ENCODE measurements at regions not wholly inside any gene's neighbourhood (a gene's known extent, or its start where the extent isn't known, plus 50 kb on each side); places are given as distances from the start of the nearest gene placed in this dataset.

DNA sequence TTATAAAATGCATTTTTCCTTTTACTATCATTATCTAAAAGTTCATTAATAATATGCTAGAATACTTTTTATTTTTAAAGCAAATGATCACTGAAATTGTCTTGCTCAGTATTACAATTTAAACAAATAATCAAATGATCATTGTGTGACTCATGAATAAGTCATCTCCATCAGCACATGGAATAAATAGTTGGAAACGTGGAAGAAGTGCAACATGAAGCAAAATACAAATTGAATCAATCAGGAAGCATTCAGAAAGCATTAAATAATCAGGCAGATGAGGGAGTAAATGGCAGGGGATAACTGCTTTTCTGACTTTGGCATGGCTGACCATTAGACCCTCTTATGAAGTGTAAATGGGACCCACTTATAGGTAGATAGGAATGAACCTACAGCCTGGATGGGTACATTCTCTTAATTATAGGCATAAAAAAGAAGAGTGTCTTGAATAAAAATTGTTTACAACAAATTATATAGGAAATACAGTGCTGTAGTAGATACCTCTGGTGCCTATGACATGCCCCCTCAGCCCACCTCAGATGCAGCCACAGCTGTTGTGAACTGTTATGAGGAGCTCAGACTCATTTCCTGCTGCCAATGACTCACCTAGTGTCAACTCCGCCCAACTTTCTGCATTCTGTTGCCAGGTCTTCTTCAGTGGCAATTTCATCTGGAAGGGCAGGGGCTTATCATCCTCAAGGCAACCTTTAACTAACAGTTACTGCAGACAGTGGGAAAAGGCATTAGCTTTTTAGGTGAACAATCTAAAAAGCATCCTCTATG lies 936.0 kb downstream of the TRIB2 start:
- Histone ChIP-seq H3K36me3 (ENCODE audit: low read depth, missing control alignments) (no peaks in the 10 kb centered on the region), H3K9me3 (no peaks in the 10 kb centered on the region), H3K27me3 (no peaks in the 10 kb centered on the region), H3K27ac (no peak overlapping the region), H3K4me1 (no peaks in the 10 kb centered on the region), H3K4me3 (no peak overlapping the region)
- no peak for DNase-seq
- intact Hi-C loops (cut with DNase I; ENCODE audit: low total_unique reads), result no loop called here
- TF ChIP-seq POLR2A (IDR thresholded peaks at IDR 0.05), result no peak
- 79 to 82% methylated on average over 2 of the region's 2 CpGs for WGBS, 2 donors

DNA sequence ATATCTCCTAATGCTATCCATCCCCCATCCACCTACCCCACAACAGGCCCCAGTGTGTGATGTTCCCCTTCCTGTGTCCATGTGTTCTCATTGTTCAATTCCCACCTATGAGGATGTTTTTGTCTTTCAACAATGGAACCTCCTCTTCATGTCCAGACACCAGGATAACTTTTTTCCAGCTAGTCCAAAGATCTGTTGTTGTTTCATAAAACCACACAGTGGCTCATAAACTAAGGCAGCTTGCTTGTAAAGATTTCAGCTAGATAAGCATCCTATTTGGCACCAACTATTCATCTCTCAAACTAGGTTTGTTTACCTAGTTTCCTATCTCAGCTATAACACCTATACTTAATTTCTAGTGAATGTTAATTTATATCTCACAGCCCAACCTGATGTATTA lies 937.7 kb downstream of the TRIB2 start:
- Histone ChIP-seq H3K4me3 (no peak overlapping the region), H3K4me1 (no peaks in the 10 kb centered on the region), H3K36me3 (ENCODE audit: low read depth, missing control alignments) (no peaks in the 10 kb centered on the region), H3K9me3 (no peaks in the 10 kb centered on the region), H3K27me3 (no peaks in the 10 kb centered on the region), H3K27ac (no peak overlapping the region)
- TF ChIP-seq, protein P1, sequence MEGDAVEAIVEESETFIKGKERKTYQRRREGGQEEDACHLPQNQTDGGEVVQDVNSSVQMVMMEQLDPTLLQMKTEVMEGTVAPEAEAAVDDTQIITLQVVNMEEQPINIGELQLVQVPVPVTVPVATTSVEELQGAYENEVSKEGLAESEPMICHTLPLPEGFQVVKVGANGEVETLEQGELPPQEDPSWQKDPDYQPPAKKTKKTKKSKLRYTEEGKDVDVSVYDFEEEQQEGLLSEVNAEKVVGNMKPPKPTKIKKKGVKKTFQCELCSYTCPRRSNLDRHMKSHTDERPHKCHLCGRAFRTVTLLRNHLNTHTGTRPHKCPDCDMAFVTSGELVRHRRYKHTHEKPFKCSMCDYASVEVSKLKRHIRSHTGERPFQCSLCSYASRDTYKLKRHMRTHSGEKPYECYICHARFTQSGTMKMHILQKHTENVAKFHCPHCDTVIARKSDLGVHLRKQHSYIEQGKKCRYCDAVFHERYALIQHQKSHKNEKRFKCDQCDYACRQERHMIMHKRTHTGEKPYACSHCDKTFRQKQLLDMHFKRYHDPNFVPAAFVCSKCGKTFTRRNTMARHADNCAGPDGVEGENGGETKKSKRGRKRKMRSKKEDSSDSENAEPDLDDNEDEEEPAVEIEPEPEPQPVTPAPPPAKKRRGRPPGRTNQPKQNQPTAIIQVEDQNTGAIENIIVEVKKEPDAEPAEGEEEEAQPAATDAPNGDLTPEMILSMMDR (IDR thresholded peaks at IDR 0.05), result no peak
- TF ChIP-seq POLR2A (IDR thresholded peaks at IDR 0.05), result no peak
- intact Hi-C loops (cut with DNase I; ENCODE audit: low total_unique reads), result no loop called here
- no peak for DNase-seq

DNA sequence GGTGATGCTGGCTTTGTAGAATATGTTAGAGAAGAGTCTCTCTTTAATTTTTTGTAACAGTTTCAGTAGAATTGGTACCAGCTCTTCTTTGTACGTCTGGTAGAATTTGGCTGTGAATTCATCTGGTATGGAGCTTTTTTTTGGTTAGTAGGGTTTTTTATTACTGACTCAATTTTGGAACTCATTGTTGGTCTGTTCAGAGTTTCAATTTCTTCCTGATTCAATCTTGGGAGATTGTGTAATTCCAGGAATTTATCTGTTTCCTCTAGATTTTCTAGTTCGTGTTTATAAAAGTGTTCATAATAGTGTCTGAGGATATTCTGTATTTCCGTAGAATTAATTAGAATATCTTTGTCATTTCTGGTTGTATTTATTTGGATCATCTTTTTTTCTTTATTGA lies 943.5 kb downstream of the TRIB2 start:
- Histone ChIP-seq H3K9me3 (no peaks in the 10 kb centered on the region), H3K36me3 (ENCODE audit: low read depth, missing control alignments) (no peaks in the 10 kb centered on the region), H3K4me1 (no peaks in the 10 kb centered on the region), H3K27ac (no peak overlapping the region), H3K27me3 (no peaks in the 10 kb centered on the region), H3K4me3 (no peak overlapping the region)
- 57 to 64% methylated on average over 3 of the region's 3 CpGs for WGBS, 2 donors
- no peak for DNase-seq
- TF ChIP-seq POLR2A (IDR thresholded peaks at IDR 0.05), result no peak
- TF ChIP-seq, protein P1 (IDR thresholded peaks at IDR 0.05), result no peak
- intact Hi-C loops (cut with DNase I; ENCODE audit: low total_unique reads), result no loop called here

DNA sequence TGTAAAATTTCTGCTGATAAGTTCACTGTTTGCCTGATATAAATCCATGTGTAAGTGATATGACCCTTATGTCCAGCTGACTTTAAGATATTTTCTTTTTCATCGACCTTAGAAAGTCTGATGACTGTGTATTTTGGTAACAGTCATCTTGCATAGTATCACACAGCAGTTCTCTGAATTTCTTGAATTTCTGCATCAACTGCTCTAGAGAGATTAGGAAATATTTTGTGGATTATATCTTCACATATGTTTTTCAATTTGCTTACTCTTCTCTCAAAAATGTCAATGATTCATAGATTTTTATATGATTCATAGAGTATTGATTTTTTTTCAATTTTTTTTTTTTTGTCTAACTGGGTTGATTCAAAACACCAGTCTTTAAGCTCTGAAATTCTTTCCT lies 945.3 kb downstream of the TRIB2 start:
- TF ChIP-seq, protein P1 (IDR thresholded peaks at IDR 0.05), result no peak
- no peak for TF ChIP-seq POLR2A (IDR thresholded peaks at IDR 0.05)
- 71 to 83% methylated on average over 1 of the region's 1 CpG for WGBS, 2 donors

DNA sequence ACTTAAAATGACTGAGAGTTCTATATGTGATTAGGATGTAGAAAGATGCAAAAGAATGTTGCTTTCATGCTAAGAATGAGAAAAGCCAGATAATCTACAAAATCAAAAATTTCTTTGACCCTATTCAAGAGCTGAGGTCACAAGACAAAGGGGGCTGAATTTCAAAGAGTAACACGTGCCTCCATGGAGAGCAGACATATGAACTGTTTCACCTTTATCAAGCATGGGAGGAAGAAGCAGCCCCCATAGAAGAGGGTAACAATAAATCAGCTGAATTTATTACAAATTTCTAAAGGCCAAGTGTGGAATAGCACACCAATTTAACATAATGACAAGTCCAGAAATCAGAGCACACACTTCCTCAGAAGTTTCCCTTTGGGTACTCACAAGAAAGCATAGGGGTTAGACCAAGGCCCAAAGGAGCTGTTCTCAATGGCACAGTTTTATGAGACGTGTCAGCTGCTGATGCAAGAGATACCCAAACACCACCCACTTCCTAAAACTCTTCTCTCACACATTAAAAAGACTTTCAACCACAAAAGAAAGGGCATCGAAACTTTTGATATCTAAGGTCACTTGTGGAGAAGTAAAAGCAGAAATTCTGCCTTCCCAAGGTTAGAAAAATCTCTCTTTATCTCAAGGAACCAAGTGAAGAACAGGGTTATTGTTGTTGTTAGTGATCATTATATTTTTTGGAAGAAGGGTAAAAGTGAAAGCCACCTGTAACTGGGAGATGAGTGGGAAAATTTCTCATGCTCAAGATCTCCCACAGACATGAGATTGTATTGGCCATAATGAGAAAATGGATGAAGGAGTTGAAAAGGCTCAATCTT lies 950.1 kb downstream of the TRIB2 start:
- no peaks in the 10 kb centered on the region for H3K9me3 ChIP-seq
- H3K27me3 ChIP-seq, result no peaks in the 10 kb centered on the region
- DNase-seq, result no peak
- 64 to 75% methylated on average over 3 of the region's 3 CpGs for WGBS, 2 donors
- no peaks in the 10 kb centered on the region for H3K4me1 ChIP-seq
- no peak overlapping the region for H3K4me3 ChIP-seq
- intact Hi-C loops (cut with DNase I; ENCODE audit: low total_unique reads), result no loop called here
- TF ChIP-seq, protein P1 (IDR thresholded peaks at IDR 0.05), result no peak
- no peak for TF ChIP-seq POLR2A (IDR thresholded peaks at IDR 0.05)
- no peak overlapping the region for H3K27ac ChIP-seq
- no peaks in the 10 kb centered on the region for H3K36me3 ChIP-seq (ENCODE audit: low read depth, missing control alignments)

More for the DNA sequence above, 945.3 kb downstream of the TRIB2 start:
- no peak for DNase-seq
- Histone ChIP-seq H3K4me1 (no peaks in the 10 kb centered on the region), H3K9me3 (no peaks in the 10 kb centered on the region), H3K27ac (no peak overlapping the region), H3K27me3 (no peaks in the 10 kb centered on the region), H3K4me3 (no peak overlapping the region), H3K36me3 (ENCODE audit: low read depth, missing control alignments) (no peaks in the 10 kb centered on the region)
- intact Hi-C loops (cut with DNase I; ENCODE audit: low total_unique reads), result no loop called here

Data from testis (tissue), 2 donors.